ENCODE measurements at regions not wholly inside any gene's neighbourhood (a gene's known extent, or its start where the extent isn't known, plus 50 kb on each side); places are given as distances from the start of the nearest gene placed in this dataset.

DNA sequence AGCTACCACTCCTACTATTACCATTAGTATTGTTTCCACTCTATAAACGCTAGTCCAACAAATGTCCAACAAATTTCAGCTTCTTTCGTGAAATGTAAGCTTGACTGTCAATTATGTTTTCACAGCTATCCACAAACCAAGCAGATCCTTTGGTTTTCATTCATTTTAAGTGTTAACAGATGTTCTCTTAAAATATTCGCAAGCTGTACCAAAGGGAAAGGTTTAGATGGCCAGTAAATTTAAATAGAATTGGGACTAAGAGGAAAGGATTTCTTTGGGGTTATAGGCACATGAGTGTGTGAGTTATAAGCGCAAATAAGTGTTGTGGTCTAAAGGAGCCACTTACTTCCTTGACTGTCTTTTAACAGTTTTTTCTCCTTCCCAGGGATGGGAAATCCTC is 136.8 kb upstream of the ADRA1B start:
- TF ChIP-seq, protein P1, sequence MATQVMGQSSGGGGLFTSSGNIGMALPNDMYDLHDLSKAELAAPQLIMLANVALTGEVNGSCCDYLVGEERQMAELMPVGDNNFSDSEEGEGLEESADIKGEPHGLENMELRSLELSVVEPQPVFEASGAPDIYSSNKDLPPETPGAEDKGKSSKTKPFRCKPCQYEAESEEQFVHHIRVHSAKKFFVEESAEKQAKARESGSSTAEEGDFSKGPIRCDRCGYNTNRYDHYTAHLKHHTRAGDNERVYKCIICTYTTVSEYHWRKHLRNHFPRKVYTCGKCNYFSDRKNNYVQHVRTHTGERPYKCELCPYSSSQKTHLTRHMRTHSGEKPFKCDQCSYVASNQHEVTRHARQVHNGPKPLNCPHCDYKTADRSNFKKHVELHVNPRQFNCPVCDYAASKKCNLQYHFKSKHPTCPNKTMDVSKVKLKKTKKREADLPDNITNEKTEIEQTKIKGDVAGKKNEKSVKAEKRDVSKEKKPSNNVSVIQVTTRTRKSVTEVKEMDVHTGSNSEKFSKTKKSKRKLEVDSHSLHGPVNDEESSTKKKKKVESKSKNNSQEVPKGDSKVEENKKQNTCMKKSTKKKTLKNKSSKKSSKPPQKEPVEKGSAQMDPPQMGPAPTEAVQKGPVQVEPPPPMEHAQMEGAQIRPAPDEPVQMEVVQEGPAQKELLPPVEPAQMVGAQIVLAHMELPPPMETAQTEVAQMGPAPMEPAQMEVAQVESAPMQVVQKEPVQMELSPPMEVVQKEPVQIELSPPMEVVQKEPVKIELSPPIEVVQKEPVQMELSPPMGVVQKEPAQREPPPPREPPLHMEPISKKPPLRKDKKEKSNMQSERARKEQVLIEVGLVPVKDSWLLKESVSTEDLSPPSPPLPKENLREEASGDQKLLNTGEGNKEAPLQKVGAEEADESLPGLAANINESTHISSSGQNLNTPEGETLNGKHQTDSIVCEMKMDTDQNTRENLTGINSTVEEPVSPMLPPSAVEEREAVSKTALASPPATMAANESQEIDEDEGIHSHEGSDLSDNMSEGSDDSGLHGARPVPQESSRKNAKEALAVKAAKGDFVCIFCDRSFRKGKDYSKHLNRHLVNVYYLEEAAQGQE (IDR thresholded peaks at IDR 0.05; ENCODE audit: insufficient read depth in 1 of 2, low read depth in 2 of 2, low read length in 2 of 2): no peak
- TF ChIP-seq POLR2AphosphoS5 (IDR thresholded peaks at IDR 0.05; ENCODE audit: low read depth, low read length) (no peak), SIN3A (IDR thresholded peaks at IDR 0.05; ENCODE audit: borderline replicate concordance, insufficient read depth, low read length) (no peak), TAF1 (IDR thresholded peaks at IDR 0.05; ENCODE audit: borderline replicate concordance, insufficient read depth, low read length) (no peak)
